Neural crest cell (in vitro differentiated cells): ENCODE measurements at regions not wholly inside any gene's neighbourhood (a gene's known extent, or its start where the extent isn't known, plus 50 kb on each side); places are given as distances from the start of the nearest gene placed in this dataset.

Experiments used
- DNase-seq: peaks from one replicate; pipeline ENCODE4 v3.0.0; 2021; ENCODE audit warnings: low read depth, mixed read lengths, low spot score
- H3K27ac Mint-ChIP-seq: one replicate; pipeline ENCODE4 v1.8.0; 2021; ENCODE audit warnings: mild to moderate bottlenecking, mixed read lengths; ENCODE audit not compliant: unreplicated experiment
- H3K27me3 Mint-ChIP-seq: 2 replicates; pipeline ENCODE4 v1.8.0; 2021; ENCODE audit warnings: low read depth, mild to moderate bottlenecking, mixed read lengths
- H3K36me3 Mint-ChIP-seq: 2 replicates; pipeline ENCODE4 v1.8.0; 2021; ENCODE audit warnings: low read depth, mild to moderate bottlenecking, mixed read lengths
- H3K4me1 Mint-ChIP-seq: 2 replicates; pipeline ENCODE4 v1.8.0; 2021; ENCODE audit warnings: mixed read lengths
- H3K4me3 Mint-ChIP-seq: one replicate; pipeline ENCODE4 v1.8.0; 2021; ENCODE audit warnings: mild to moderate bottlenecking, mixed read lengths
- H3K9me3 Mint-ChIP-seq: 2 replicates; pipeline ENCODE4 v1.8.0; 2021; ENCODE audit warnings: mixed read lengths
- TF ChIP-seq, protein P1 (sequence below): fragments of 200-600 bp; sonication (generic); conservative IDR thresholded peaks from 2 replicates; pipeline ENCODE4 v1.5.0; 2021; ENCODE audit warnings: antibody characterized with exemption, mild to moderate bottlenecking

DNA sequence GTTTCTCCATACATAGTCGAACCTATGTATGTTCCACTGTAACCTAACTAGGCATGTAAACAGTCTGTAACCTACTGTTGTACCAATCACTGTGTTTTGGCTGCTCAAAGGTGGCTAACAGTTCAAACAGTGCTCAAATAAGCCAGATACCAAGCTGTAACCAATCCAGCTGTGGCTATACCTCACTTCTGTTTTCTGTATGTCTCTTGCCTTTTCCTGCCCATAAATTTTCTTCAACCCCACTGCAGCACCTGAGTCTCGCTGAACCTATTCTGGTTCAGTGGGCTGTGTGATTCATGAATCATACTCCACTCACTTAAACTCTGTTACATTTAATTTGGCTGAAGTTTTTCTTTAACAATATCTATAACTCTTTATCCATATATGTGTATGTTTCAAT, 340.7 kb downstream of the LPIN1 start:
- Mint-ChIP-seq H3K27me3 (no peaks in the 10 kb centered on the region), H3K9me3 (no peaks in the 10 kb centered on the region)

DNA sequence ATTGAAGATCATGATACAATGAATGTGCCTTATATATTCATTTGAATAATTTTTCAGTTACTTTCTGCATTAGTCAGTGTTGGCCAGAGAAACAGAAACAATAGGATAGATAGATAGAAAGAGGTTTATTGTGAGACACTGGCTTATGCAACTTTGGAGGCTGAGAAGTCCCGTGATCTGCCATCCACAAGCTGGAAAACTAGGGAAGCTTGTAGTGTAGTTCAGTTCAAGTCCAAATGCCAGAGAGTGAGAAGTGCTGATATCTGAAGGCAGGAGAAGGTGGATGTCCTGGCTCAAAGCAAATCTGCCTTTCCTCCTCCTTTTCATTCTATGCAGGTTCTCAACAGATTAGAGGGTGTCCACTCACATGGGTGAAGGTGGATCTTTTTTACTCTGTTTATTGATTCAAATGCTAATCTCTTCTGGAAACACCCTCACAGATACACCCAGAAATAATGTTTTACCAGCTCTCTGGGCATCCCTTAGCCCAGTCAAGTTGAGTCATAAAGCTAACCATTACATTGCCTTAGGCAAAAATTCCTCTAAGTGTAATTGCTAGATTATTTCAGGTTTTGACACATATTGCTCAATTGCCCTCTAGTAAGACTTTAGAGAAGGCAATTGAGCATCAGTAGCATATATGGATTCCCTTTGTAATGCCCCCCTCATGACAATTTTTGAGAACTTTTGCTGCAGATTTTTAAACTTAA, 341.4 kb downstream of the LPIN1 start:
- Mint-ChIP-seq H3K36me3 (no peaks in the 10 kb centered on the region), H3K9me3 (no peaks in the 10 kb centered on the region), H3K4me3 (no peak overlapping the region), H3K27ac (no peak overlapping the region), H3K27me3 (no peaks in the 10 kb centered on the region), H3K4me1 (peaks cover 25% of the 10 kb centered on the region)
- TF ChIP-seq, protein P1, sequence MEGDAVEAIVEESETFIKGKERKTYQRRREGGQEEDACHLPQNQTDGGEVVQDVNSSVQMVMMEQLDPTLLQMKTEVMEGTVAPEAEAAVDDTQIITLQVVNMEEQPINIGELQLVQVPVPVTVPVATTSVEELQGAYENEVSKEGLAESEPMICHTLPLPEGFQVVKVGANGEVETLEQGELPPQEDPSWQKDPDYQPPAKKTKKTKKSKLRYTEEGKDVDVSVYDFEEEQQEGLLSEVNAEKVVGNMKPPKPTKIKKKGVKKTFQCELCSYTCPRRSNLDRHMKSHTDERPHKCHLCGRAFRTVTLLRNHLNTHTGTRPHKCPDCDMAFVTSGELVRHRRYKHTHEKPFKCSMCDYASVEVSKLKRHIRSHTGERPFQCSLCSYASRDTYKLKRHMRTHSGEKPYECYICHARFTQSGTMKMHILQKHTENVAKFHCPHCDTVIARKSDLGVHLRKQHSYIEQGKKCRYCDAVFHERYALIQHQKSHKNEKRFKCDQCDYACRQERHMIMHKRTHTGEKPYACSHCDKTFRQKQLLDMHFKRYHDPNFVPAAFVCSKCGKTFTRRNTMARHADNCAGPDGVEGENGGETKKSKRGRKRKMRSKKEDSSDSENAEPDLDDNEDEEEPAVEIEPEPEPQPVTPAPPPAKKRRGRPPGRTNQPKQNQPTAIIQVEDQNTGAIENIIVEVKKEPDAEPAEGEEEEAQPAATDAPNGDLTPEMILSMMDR: no peak
- no peak for DNase-seq

More for the DNA sequence above, 340.7 kb downstream of the LPIN1 start:
- DNase-seq: no peak
- TF ChIP-seq, protein P1: no peak
- H3K36me3 Mint-ChIP-seq: no peaks in the 10 kb centered on the region
- H3K4me1 Mint-ChIP-seq: peaks cover 31% of the 10 kb centered on the region
- H3K27ac Mint-ChIP-seq: no peak overlapping the region
- H3K4me3 Mint-ChIP-seq: no peak overlapping the region

DNA sequence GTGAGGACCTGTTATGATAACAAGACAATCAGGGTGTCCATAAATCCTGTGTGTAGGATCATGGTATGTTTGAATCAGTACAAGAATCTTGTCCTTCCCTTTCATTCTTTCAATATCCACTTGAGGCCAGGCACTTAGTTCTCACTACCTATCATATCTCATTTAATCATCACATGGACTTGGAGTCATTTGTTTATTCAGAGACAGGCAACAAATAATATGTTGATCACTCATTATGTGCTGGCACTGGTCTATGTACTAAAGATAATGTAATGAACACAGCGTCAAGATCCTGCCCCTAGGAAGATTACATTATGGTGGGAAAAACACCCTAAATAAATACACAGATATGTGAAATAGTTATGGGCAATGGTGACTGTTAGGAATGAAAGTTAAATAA, 342.6 kb downstream of the LPIN1 start:
- peaks cover 14% of the 10 kb centered on the region for H3K4me1 Mint-ChIP-seq
- TF ChIP-seq, protein P1: no peak

DNA sequence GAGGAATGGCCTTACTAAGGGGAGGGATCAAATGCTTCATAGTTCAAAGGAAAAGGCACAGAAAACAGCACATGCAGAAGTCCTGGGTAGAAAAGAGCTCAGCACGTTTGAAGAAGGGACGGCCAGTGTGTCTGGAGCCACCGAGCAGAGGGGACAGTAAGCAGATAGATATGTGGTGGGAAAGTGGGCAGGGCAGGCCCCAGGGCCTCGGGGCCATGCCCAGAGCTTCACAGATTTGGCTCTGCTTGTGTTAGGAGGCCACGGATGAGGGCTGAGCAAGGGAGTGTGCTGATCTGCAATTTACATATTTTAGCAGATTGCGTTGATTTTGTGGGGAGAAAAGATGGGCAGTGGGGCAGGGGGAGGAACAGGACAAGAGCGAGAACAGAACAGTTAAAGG, 343.1 kb downstream of the LPIN1 start:
- TF ChIP-seq, protein P1: no peak
- Mint-ChIP-seq H3K9me3 (no peaks in the 10 kb centered on the region), H3K4me1 (peaks cover 13% of the 10 kb centered on the region), H3K27me3 (no peaks in the 10 kb centered on the region), H3K27ac (no peak overlapping the region), H3K36me3 (no peaks in the 10 kb centered on the region), H3K4me3 (no peak overlapping the region)
- DNase-seq: no peak

More for the DNA sequence above, 342.6 kb downstream of the LPIN1 start:
- DNase-seq: no peak
- H3K27ac Mint-ChIP-seq: no peak overlapping the region
- H3K36me3 Mint-ChIP-seq: no peaks in the 10 kb centered on the region
- no peak overlapping the region for H3K4me3 Mint-ChIP-seq
- no peaks in the 10 kb centered on the region for H3K27me3 Mint-ChIP-seq
- no peaks in the 10 kb centered on the region for H3K9me3 Mint-ChIP-seq

DNA sequence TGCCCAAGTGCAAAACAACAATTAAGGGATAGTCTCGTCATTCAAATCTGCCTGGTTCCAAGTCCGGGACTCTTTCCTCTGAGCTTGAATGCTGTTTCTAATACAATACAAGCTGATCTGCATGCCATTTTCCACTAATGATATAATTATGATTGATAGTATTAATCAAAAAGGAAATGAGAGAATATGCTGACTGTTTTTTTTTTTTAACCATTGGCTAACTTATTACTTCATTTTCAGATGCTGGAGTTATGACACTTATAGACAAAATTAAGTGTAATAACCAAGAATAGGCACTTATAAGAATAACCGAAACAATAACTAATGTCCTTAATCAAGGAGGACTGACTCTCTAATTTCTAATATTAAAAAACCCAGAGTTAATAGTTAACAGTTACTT, 343.6 kb downstream of the LPIN1 start:
- Mint-ChIP-seq H3K4me3 (no peak overlapping the region), H3K4me1 (peaks cover 13% of the 10 kb centered on the region), H3K36me3 (no peaks in the 10 kb centered on the region), H3K9me3 (no peaks in the 10 kb centered on the region), H3K27me3 (no peaks in the 10 kb centered on the region), H3K27ac (no peak overlapping the region)
- TF ChIP-seq, protein P1: no peak
- no peak for DNase-seq
